Hepatocyte (in vitro differentiated cells): ENCODE measurements at regions not wholly inside any gene's neighbourhood (a gene's known extent, or its start where the extent isn't known, plus 50 kb on each side); places are given as distances from the start of the nearest gene placed in this dataset.
"Not testable (repeated sequence)": the region's sequence is repeated elsewhere in the genome, so short reads cannot be mapped to it uniquely, and the experiment has no call there.

Experiments
- CTCF ChIP-seq: fragments of 200-600 bp; sonication (generic); IDR thresholded peaks from 2 replicates; pipeline ENCODE4 v1.5.1; 2016; ENCODE audit warnings: antibody characterized with exemption, mild to moderate bottlenecking; ENCODE audit not compliant: poor library complexity
- EZH2 ChIP-seq: fragments of 200-600 bp; sonication (generic); IDR thresholded peaks from 2 replicates; pipeline ENCODE4 v1.6.1; 2016; ENCODE audit warnings: antibody characterized with exemption, mild to moderate bottlenecking, borderline replicate concordance
- EZH2phosphoT487 ChIP-seq: fragments of 200-600 bp; sonication (generic); IDR thresholded peaks from one replicate; pipeline ENCODE4 v1.6.1; 2018; ENCODE audit warnings: antibody characterized with exemption, mild to moderate bottlenecking, low read depth, moderate library complexity; ENCODE audit not compliant: unreplicated experiment, severe bottlenecking

GRCh38 chr7:49100908-49101740 is 176.8 kb downstream of the CDC14C start:
- TF ChIP-seq CTCF, EZH2, EZH2phosphoT487: not testable (repeated sequence)
